CD4-positive, alpha-beta T cell (primary cell): ENCODE measurements at regions not wholly inside any gene's neighbourhood (a gene's known extent, or its start where the extent isn't known, plus 50 kb on each side); places are given as distances from the start of the nearest gene placed in this dataset.

Experiments
- ATAC-seq: fragments of 200-7000 bp; cut with Tn5 transposase; one replicate; pipeline ENCODE4 v1.10.0; 2022; ENCODE audit warnings: mild to moderate bottlenecking; ENCODE audit not compliant: poor library complexity
- CTCF ChIA-PET: fragments of 350-600 bp; sonication (Branson Sonifier 250); formaldehyde crosslinking; loops from one replicate; lab custom pipeline; 2021; ENCODE audit warnings: antibody characterized with exemption, inconsistent platforms; lab: Charles Lee
- POLR2A ChIA-PET: fragments of 350-600 bp; sonication (Branson Sonifier 250); formaldehyde crosslinking; loops from one replicate; lab custom pipeline; 2021; ENCODE audit warnings: antibody characterized with exemption, inconsistent platforms; lab: Charles Lee
- DNase-seq, 14 experiments: peaks; one replicate each; pipeline ENCODE4 v3.0.0-alpha.2; 2013 to 2020; ENCODE audit warnings: mixed read lengths in 2 of 14
- H3K27ac ChIP-seq, 2 donors: one replicate each; pipeline versions ENCODE4 v1.5.1 to v1.7.0; 2013; ENCODE audit warnings: low read length in 2 of 2, low read depth in 1 of 2, mild to moderate bottlenecking in 1 of 2
- H3K27me3 ChIP-seq, 2 experiments: 1 replicate in 1 of 2; 2 replicates in 1 of 2; pipeline versions ENCODE4 v1.6.1 to v1.7.0; 2013; ENCODE audit warnings: low read length in 2 of 2, control low read depth in 1 of 2, mild to moderate bottlenecking in 1 of 2, moderate library complexity in 1 of 2; ENCODE audit not compliant: insufficient read depth in 2 of 2, control insufficient read depth in 1 of 2
- H3K36me3 ChIP-seq: one replicate; pipeline ENCODE4 v1.6.1; 2013; ENCODE audit warnings: low read length, control low read depth; ENCODE audit not compliant: insufficient read depth
- H3K4me1 ChIP-seq: one replicate; pipeline ENCODE4 v1.6.1; 2013; ENCODE audit warnings: low read length, control low read depth; ENCODE audit not compliant: insufficient read depth
- H3K4me3 ChIP-seq: one replicate; pipeline ENCODE4 v1.5.1; 2013; ENCODE audit warnings: mild to moderate bottlenecking, low read length, moderate library complexity
- H3K9me3 ChIP-seq, 2 experiments: 1 replicate in 1 of 2; 2 replicates in 1 of 2; pipeline versions ENCODE4 v1.6.1 to v1.7.0; 2013; ENCODE audit warnings: low read length in 2 of 2, mild to moderate bottlenecking in 2 of 2, control low read depth in 1 of 2, moderate library complexity in 1 of 2; ENCODE audit not compliant: control insufficient read depth in 1 of 2, insufficient read depth in 1 of 2
- H3K27ac Mint-ChIP-seq: one replicate; pipeline ENCODE4 v1.8.0; 2020; ENCODE audit warnings: mixed read lengths
- H3K27me3 Mint-ChIP-seq: one replicate; pipeline ENCODE4 v1.8.0; 2021; ENCODE audit warnings: mixed read lengths
- H3K36me3 Mint-ChIP-seq: one replicate; pipeline ENCODE4 v1.8.0; 2021; ENCODE audit warnings: low read depth, mixed read lengths
- H3K4me1 Mint-ChIP-seq: one replicate; pipeline ENCODE4 v1.8.0; 2021; ENCODE audit warnings: low read depth, mixed read lengths
- H3K4me3 Mint-ChIP-seq: one replicate; pipeline ENCODE4 v1.8.0; 2020; ENCODE audit warnings: mild to moderate bottlenecking, mixed read lengths
- H3K9me3 Mint-ChIP-seq: one replicate; pipeline ENCODE4 v1.8.0; 2020; ENCODE audit warnings: mixed read lengths
- CTCF ChIP-seq: fragments of 200-600 bp; IDR thresholded peaks from one replicate; pipeline ENCODE4 v1.8.0; 2022; ENCODE audit warnings: antibody characterized with exemption, mild to moderate bottlenecking
- intact Hi-C, 2 experiments: fragments of 100-400 bp; cut with DNase I in 1 of 2; cut with micrococcal nuclease in 1 of 2; formaldehyde crosslinking; loops; one replicate each; pipeline versions ENCODE4 v1.15.1 to v1.9.0; 2023 to 2025; cut with DNase I, micrococcal nuclease

- Mint-ChIP-seq H3K36me3 (no peaks in the 10 kb centered on the region), H3K27ac (no peak overlapping the region), H3K4me1 (no peaks in the 10 kb centered on the region), H3K9me3 (no peaks in the 10 kb centered on the region), H3K27me3 (peaks cover 23% of the 10 kb centered on the region), H3K4me3 (no peak overlapping the region)
- Histone ChIP-seq H3K27me3 (no peaks in the 10 kb centered on the region), H3K4me1 (no peaks in the 10 kb centered on the region), H3K27ac (no peak overlapping the region), H3K9me3 (peaks cover 0 to 3% of the 10 kb centered on the region in 2 experiments), H3K36me3 (no peaks in the 10 kb centered on the region), H3K4me3 (no peak overlapping the region)
- intact Hi-C loops: no loop called here
- DNase-seq: no peak
- no peak for ATAC-seq
- CTCF ChIA-PET: no interaction called here
- no peak for TF ChIP-seq CTCF
- POLR2A ChIA-PET: no interaction called here
These were observed 290.1 kb downstream of the DUSP10 start for GRCh38 chr1:221451741-221452140.

GRCh38 chr1:221454096-221454495 lies 287.8 kb downstream of the DUSP10 start:
- H3K27ac ChIP-seq: no peak overlapping the region
- no peaks in the 10 kb centered on the region for H3K36me3 Mint-ChIP-seq
- H3K27ac Mint-ChIP-seq: no peak overlapping the region
- no peaks in the 10 kb centered on the region for H3K9me3 Mint-ChIP-seq
- no peaks in the 10 kb centered on the region for H3K4me1 ChIP-seq
- intact Hi-C loops: no loop called here
- ChIA-PET CTCF (no interaction called here), POLR2A (interaction anchor here (0.5 kb wide), 1 partner anchor 58 kb away, joined by 5 read pairs; no protein-coding TSS in a partner anchor)
- ATAC-seq: no peak
- no peaks in the 10 kb centered on the region for H3K4me1 Mint-ChIP-seq
- H3K27me3 ChIP-seq: no peaks in the 10 kb centered on the region
- no peak for TF ChIP-seq CTCF
- no peak overlapping the region for H3K4me3 Mint-ChIP-seq
- no peaks in the 10 kb centered on the region for H3K36me3 ChIP-seq
- peaks cover 23% of the 10 kb centered on the region for H3K27me3 Mint-ChIP-seq
- no peak for DNase-seq
- peaks cover 0 to 3% of the 10 kb centered on the region in 2 experiments for H3K9me3 ChIP-seq
- H3K4me3 ChIP-seq: no peak overlapping the region

GRCh38 chr1:221456918-221457317 lies 285.0 kb downstream of the DUSP10 start:
- intact Hi-C loops: no loop called here
- H3K4me1 ChIP-seq: no peaks in the 10 kb centered on the region
- ATAC-seq (no peak), DNase-seq (no peak)
- TF ChIP-seq CTCF: no peak
- H3K27ac ChIP-seq: no peak overlapping the region
- H3K9me3 ChIP-seq: peaks cover 0 to 3% of the 10 kb centered on the region in 2 experiments
- Mint-ChIP-seq H3K4me1 (no peaks in the 10 kb centered on the region), H3K9me3 (no peaks in the 10 kb centered on the region), H3K27ac (no peak overlapping the region), H3K27me3 (peaks cover 11% of the 10 kb centered on the region), H3K4me3 (no peak overlapping the region), H3K36me3 (no peaks in the 10 kb centered on the region)
- ChIA-PET POLR2A (no interaction called here), CTCF (no interaction called here)
- H3K36me3 ChIP-seq: no peaks in the 10 kb centered on the region
- H3K4me3 ChIP-seq: no peak overlapping the region
- no peaks in the 10 kb centered on the region for H3K27me3 ChIP-seq
